GM19395 (cell line): ENCODE measurements at regions not wholly inside any gene's neighbourhood (a gene's known extent, or its start where the extent isn't known, plus 50 kb on each side); places are given as distances from the start of the nearest gene placed in this dataset.
"Not testable (repeated sequence)": the region's sequence is repeated elsewhere in the genome, so short reads cannot be mapped to it uniquely, and the experiment has no call there.

Experiments
- ATAC-seq: cut with Tn5 transposase; IDR thresholded peaks from one replicate; pipeline ENCODE4 v1.9.1; 2021; ENCODE audit warnings: mild to moderate bottlenecking, moderate library complexity; ENCODE audit not compliant: unreplicated experiment

DNA sequence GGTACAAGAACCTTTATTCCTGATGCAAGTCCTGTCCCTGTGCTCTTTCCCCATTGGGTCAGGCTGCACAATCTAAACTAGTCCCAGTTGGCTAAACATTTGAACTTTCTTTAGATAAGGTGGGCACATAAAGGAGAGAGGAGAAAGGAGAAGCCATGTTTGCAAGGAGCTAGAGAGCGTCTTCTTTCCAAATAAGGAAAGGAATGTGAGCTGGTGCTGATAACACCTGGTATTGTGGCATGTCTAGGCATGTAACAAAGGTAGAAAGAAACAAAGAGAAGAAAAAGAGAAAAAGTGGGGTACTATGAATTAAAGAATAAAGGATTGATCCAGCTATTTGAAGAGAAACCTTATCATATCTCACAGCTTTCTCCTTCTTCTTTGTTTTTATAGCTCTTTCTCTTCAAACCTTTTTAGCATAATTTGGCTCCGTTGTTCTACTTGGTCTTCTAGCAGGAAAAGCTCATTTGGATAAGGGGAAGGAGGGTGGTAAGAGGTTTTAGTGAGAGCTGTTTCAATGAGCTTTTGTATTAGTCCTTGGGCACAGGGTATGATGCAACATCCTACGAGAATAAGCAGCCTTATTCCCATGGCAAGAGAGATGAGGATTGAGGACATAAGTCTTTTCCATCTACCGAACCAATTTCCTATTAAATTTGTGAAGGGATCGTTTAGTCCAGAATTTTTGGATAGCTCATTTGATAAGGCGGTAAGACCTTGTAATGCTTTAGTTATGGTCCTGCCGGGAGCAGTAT, 415.5 kb upstream of the MAN1A1 start:
- no peak for ATAC-seq

DNA sequence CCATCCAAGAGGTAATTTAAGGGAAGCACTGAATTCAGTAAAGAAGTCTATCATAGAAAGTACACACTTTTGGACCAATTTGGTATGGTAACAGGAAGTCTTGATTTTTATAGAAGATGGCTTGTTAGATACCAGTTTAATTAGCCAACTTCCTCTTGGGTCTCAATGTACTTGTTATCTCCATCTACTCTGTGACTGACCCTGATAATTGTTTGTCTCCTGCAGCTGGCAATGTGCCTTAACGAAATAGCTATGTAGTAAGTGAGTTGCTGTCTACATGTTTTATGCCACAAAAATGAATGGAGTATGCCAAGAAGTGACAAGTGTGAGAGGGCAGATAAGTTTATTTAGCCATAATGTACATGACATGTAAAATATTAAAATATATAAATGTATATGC, 410.5 kb upstream of the MAN1A1 start:
- ATAC-seq, result no peak

DNA sequence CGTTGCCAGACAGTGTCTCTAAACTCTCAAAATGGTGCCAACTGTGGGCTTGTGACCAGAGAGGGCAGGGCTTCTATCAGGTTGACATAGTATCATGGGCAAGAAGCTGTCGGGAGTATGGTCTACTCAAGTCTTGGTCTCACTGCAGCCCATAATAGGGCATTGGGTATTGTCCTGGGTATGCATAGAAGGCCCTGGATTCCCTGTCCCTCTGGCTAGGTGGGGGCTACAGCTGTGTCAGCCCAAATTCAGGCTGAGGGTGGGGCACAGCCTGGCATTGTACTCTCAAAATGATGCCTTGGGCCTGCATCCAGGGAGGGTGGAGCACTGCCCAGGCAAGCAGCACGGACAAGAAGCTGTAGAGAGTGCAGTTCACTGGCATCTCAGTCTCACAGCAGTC, 408.8 kb upstream of the MAN1A1 start:
- ATAC-seq, result no peak

DNA sequence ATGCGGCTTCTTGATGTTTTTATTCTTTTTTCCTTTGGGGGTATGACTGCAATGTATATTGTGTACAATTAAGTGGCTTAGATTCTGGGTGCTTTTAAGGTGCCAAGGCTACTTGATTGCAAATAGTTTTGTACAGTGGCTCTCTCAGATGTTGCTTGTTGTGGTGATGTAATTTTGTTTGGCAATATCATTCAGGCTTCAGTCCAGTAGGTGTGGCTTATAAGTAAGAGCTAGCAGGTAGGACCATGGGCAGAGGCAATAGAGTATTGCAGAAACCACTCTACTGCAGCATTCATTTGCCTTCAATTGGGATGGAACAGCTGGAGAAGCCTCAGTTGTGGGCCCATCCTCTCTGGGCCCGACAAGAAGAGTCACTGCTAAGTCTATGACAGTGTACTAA, 407.9 kb upstream of the MAN1A1 start:
- no peak for ATAC-seq

DNA sequence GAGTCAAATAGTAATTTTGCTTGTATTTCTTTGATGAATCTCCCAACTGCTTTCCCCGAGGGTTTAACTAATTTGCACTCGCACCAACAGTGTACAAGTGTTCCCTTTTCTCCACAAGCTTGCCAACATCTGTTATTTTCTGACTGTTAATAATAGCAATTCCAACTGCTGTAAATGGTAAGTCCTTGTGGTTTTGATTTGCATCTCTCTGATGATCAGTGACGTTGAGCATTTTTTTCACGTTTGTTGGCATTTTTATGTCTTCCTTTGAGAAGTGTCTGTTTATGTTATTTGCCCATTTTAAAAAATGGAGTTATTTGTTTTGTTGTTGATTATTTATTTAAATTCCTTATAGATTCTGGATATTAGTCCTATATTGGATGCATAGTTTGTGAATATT, 399.8 kb upstream of the MAN1A1 start:
- no peak for ATAC-seq

DNA sequence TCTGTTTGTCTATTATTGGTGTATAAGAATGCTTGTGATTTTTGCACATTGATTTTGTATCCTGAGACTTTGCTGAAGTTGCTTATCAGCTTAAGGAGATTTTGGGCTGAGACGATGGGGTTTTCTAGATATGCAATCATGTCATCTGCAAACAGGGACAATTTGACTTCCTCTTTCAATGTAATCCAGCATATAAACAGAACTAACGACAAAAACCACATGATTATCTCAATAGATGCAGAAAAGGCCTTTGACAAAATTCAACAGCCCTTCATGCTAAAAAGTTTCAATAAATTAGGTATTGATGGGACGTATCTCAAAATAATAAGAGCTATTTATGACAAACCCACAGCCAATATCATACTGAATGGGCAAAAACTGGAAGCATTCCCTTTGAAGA, 399.0 kb upstream of the MAN1A1 start:
- not testable (repeated sequence) for ATAC-seq

- peak; percentile 96 for ATAC-seq
Measured at GRCh38 chr6:119742188-119742803, 392.7 kb upstream of the MAN1A1 start.

- no peak for ATAC-seq
Measured at GRCh38 chr6:119739769-119740168, 390.2 kb upstream of the MAN1A1 start.

GRCh38 chr6:119738425-119738824, 388.9 kb upstream of the MAN1A1 start:
- no peak for ATAC-seq

GRCh38 chr6:119736296-119737021, 386.9 kb upstream of the MAN1A1 start:
- ATAC-seq, result no peak

GRCh38 chr6:119735530-119735929, 386.0 kb upstream of the MAN1A1 start:
- no peak for ATAC-seq

GRCh38 chr6:119734227-119734626, 384.7 kb upstream of the MAN1A1 start:
- no peak for ATAC-seq

DNA sequence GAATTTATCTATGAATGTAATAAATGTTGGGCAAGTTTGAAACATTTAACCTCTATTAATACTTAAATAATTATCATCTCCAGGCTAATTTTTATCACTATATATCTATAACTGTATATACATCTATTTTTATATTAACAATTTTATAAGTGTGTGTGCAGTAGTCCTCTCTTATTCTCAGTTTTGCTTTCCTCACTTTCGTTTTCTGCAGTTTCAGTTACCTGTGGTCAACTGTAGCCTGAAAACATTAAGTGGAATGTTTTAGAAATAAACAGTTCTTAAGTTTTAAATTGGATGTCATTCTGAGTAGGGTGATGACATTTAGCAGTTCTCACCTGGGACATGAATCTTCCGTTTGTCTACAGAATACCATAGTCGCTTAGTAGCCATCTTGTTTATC, 379.4 kb upstream of the MAN1A1 start:
- peak; percentile 91 for ATAC-seq

GRCh38 chr6:119728220-119728750, 378.7 kb upstream of the MAN1A1 start:
- peak; percentile 20 for ATAC-seq

- ATAC-seq, result peak; percentile 30
Measured at GRCh38 chr6:119727504-119728219, 378.1 kb upstream of the MAN1A1 start.

DNA sequence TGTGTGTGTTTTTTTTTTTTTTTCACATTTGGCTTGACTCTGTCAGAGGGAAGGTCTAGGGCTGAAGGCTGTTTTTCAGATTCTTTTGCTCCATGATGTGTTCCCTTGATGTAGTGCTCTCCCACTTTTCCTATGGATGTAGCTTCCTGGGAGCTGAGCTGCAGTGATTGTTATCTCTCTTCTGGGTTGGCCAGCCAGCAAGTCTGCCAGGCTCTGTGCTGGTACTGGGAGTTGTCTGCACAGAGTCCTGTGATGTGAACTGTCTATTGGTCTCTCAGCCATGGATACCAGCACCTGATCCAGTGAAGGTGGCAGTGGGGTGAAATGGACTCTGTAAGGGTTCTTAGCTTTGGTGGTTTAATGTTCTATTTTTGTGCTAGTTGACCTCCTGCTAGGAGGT, 377.4 kb upstream of the MAN1A1 start:
- not testable (repeated sequence) for ATAC-seq

GRCh38 chr6:119726086-119726485, 376.5 kb upstream of the MAN1A1 start:
- ATAC-seq, result no peak

GRCh38 chr6:119720160-119720559, 370.6 kb upstream of the MAN1A1 start:
- ATAC-seq, result no peak

DNA sequence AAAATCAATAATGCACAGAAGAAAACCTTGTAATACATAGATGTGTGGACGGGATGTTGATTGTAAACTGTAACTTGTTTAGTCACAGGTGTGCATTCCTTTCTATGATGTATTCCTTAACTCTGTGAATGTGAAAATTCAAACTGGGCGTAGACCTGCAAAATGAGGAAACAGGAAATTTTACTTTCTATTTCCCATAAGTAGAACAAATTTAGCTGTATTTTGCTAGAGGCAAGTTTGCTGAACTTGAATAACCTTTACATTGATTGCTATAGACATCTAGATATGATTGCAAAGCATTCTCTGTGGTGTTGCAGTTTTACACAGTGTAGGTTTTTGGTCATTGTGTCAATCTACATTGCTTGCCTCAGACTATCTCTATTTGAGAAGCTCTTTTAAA, 368.4 kb upstream of the MAN1A1 start:
- ATAC-seq, result no peak

GRCh38 chr6:119716668-119717270, 367.2 kb upstream of the MAN1A1 start:
- ATAC-seq, result no peak

- ATAC-seq, result no peak
Measured at GRCh38 chr6:119713903-119714302, 364.3 kb upstream of the MAN1A1 start.
